HUES48 (cell line): ENCODE measurements at regions not wholly inside any gene's neighbourhood (a gene's known extent, or its start where the extent isn't known, plus 50 kb on each side); places are given as distances from the start of the nearest gene placed in this dataset.

ENCODE experiments used
- H3K27ac ChIP-seq: one replicate; pipeline ENCODE4 v1.7.0; 2013; ENCODE audit warnings: low read depth, low read length, inconsistent platforms
- H3K27me3 ChIP-seq: 2 replicates; pipeline ENCODE4 v1.6.1; 2013; ENCODE audit warnings: mild to moderate bottlenecking, low read length; ENCODE audit not compliant: control insufficient read depth, insufficient read depth
- H3K36me3 ChIP-seq: 2 replicates; pipeline ENCODE4 v1.6.1; 2013; ENCODE audit warnings: low read length; ENCODE audit not compliant: control insufficient read depth, insufficient read depth
- H3K4me1 ChIP-seq: 2 replicates; pipeline ENCODE4 v1.6.1; 2013; ENCODE audit warnings: mild to moderate bottlenecking, low read length; ENCODE audit not compliant: control insufficient read depth, insufficient read depth
- H3K4me3 ChIP-seq: 2 replicates; pipeline ENCODE4 v1.5.1; 2013; ENCODE audit warnings: mild to moderate bottlenecking, low read depth, low read length
- H3K9ac ChIP-seq: 2 replicates; pipeline ENCODE4 v1.6.1; 2013; ENCODE audit warnings: mild to moderate bottlenecking, low read depth, low read length, moderate library complexity
- H3K9me3 ChIP-seq: 2 replicates; pipeline ENCODE4 v1.6.1; 2013; ENCODE audit warnings: low read length; ENCODE audit not compliant: control insufficient read depth, insufficient read depth

- H3K4me3 ChIP-seq: no peak overlapping the region
- no peak overlapping the region for H3K27ac ChIP-seq
- H3K4me1 ChIP-seq: no peaks in the 10 kb centered on the region
- no peaks in the 10 kb centered on the region for H3K36me3 ChIP-seq
- H3K9ac ChIP-seq: no peak overlapping the region
- H3K27me3 ChIP-seq: no peaks in the 10 kb centered on the region
- H3K9me3 ChIP-seq: no peaks in the 10 kb centered on the region
Observed at GRCh38 chr20:41951615-41952014, 333.4 kb upstream of the CHD6 start.

GRCh38 chr20:41939659-41940058 is 321.5 kb upstream of the CHD6 start:
- H3K4me1 ChIP-seq: no peaks in the 10 kb centered on the region
- H3K36me3 ChIP-seq: no peaks in the 10 kb centered on the region
- no peak overlapping the region for H3K9ac ChIP-seq
- no peak overlapping the region for H3K27ac ChIP-seq
- no peaks in the 10 kb centered on the region for H3K9me3 ChIP-seq
- no peaks in the 10 kb centered on the region for H3K27me3 ChIP-seq
- H3K4me3 ChIP-seq: no peak overlapping the region

GRCh38 chr20:41938353-41938752 is 320.2 kb upstream of the CHD6 start:
- no peaks in the 10 kb centered on the region for H3K9me3 ChIP-seq
- H3K27ac ChIP-seq: no peak overlapping the region
- H3K4me3 ChIP-seq: no peak overlapping the region
- H3K4me1 ChIP-seq: no peaks in the 10 kb centered on the region
- no peaks in the 10 kb centered on the region for H3K36me3 ChIP-seq
- H3K27me3 ChIP-seq: no peaks in the 10 kb centered on the region
- no peak overlapping the region for H3K9ac ChIP-seq

GRCh38 chr20:41935259-41935791 is 317.1 kb upstream of the CHD6 start:
- H3K9me3 ChIP-seq: no peaks in the 10 kb centered on the region
- H3K4me1 ChIP-seq: no peaks in the 10 kb centered on the region
- H3K27me3 ChIP-seq: no peaks in the 10 kb centered on the region
- H3K27ac ChIP-seq: no peak overlapping the region
- no peak overlapping the region for H3K4me3 ChIP-seq
- no peak overlapping the region for H3K9ac ChIP-seq
- no peaks in the 10 kb centered on the region for H3K36me3 ChIP-seq

DNA sequence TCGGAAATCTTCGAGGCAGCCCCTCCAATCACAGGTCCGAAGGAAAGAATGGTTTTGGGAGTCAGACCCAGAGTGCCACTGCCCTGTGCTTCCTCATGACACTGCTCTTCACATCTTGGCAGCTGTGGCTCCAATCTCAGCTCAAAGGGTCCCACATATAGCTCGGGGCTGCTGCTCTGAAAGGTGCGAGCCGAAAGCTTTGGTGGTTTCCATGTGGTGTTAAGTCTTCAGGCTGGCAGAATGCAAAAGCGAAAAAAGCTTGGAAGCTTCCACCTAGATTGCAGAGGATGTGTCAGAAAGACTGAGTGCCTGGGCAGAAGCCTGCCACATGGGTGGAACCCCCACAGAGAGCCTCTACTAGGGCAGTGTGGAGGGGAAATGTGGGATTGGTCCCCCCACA is 314.3 kb upstream of the CHD6 start:
- no peaks in the 10 kb centered on the region for H3K27me3 ChIP-seq
- H3K4me3 ChIP-seq: no peak overlapping the region
- no peak overlapping the region for H3K27ac ChIP-seq
- no peaks in the 10 kb centered on the region for H3K4me1 ChIP-seq
- H3K9ac ChIP-seq: no peak overlapping the region
- no peaks in the 10 kb centered on the region for H3K36me3 ChIP-seq
- H3K9me3 ChIP-seq: no peaks in the 10 kb centered on the region

DNA sequence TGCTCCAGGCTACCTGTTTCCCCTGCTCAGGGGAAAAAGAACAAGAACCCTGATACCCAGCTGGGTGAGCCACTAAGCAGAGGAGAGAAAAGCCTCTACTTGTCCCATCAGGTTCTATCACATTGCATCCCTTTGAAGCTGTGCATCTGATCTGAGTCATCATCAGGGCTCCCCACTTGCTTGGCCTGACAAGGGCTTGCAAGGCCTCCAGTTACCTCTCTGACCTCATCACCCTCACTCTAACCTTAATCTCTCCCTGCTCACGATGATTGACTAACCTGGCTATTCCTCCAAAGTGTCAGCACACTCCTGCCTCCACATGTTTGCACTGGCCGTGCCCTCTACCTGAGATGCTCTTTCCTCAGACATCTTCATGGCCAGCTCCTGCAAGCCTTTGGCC is 309.5 kb upstream of the CHD6 start:
- no peaks in the 10 kb centered on the region for H3K9me3 ChIP-seq
- no peaks in the 10 kb centered on the region for H3K27me3 ChIP-seq
- H3K4me3 ChIP-seq: no peak overlapping the region
- H3K36me3 ChIP-seq: no peaks in the 10 kb centered on the region
- no peak overlapping the region for H3K9ac ChIP-seq
- no peak overlapping the region for H3K27ac ChIP-seq
- no peaks in the 10 kb centered on the region for H3K4me1 ChIP-seq

GRCh38 chr20:41927189-41927588 is 309.0 kb upstream of the CHD6 start:
- Histone ChIP-seq H3K9ac (no peak overlapping the region), H3K4me3 (no peak overlapping the region), H3K27ac (no peak overlapping the region), H3K4me1 (no peaks in the 10 kb centered on the region), H3K9me3 (no peaks in the 10 kb centered on the region), H3K27me3 (no peaks in the 10 kb centered on the region), H3K36me3 (no peaks in the 10 kb centered on the region)

DNA sequence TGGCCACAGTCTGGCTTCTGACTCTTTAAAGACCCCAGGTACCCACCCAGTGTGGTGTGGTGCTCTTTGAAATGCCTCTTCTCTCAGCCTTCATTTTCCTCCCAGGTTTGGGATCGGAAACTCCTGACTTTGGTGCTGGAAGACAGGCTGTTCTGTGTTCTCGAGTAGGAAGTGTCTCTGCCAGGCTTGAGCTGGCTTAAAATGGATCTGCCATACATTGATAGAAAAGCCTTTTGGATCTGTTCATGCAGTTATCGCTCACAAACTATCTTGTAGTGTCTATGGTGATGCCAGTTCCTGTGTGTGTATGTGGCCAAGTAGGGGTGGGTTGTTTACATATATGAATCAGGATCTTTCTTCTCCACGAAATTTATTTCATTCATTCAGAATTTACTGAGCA is 307.3 kb upstream of the CHD6 start:
- no peaks in the 10 kb centered on the region for H3K36me3 ChIP-seq
- no peak overlapping the region for H3K9ac ChIP-seq
- no peak overlapping the region for H3K4me3 ChIP-seq
- H3K27ac ChIP-seq: no peak overlapping the region
- H3K27me3 ChIP-seq: no peaks in the 10 kb centered on the region
- no peaks in the 10 kb centered on the region for H3K4me1 ChIP-seq
- H3K9me3 ChIP-seq: no peaks in the 10 kb centered on the region

- Histone ChIP-seq H3K9ac (no peak overlapping the region), H3K36me3 (no peaks in the 10 kb centered on the region), H3K4me1 (no peaks in the 10 kb centered on the region), H3K9me3 (no peaks in the 10 kb centered on the region), H3K27me3 (no peaks in the 10 kb centered on the region), H3K27ac (no peak overlapping the region), H3K4me3 (no peak overlapping the region)
Observed at GRCh38 chr20:41923624-41924023, 305.4 kb upstream of the CHD6 start.

GRCh38 chr20:41913146-41913545 is 295.0 kb upstream of the CHD6 start:
- Histone ChIP-seq H3K27ac (no peak overlapping the region), H3K4me1 (no peaks in the 10 kb centered on the region), H3K9me3 (no peaks in the 10 kb centered on the region), H3K36me3 (no peaks in the 10 kb centered on the region), H3K4me3 (no peak overlapping the region), H3K9ac (no peak overlapping the region), H3K27me3 (no peaks in the 10 kb centered on the region)

GRCh38 chr20:41910558-41910957 is 292.4 kb upstream of the CHD6 start:
- H3K9me3 ChIP-seq: no peaks in the 10 kb centered on the region
- no peaks in the 10 kb centered on the region for H3K27me3 ChIP-seq
- no peak overlapping the region for H3K9ac ChIP-seq
- H3K36me3 ChIP-seq: no peaks in the 10 kb centered on the region
- H3K4me1 ChIP-seq: no peaks in the 10 kb centered on the region
- no peak overlapping the region for H3K27ac ChIP-seq
- no peak overlapping the region for H3K4me3 ChIP-seq

DNA sequence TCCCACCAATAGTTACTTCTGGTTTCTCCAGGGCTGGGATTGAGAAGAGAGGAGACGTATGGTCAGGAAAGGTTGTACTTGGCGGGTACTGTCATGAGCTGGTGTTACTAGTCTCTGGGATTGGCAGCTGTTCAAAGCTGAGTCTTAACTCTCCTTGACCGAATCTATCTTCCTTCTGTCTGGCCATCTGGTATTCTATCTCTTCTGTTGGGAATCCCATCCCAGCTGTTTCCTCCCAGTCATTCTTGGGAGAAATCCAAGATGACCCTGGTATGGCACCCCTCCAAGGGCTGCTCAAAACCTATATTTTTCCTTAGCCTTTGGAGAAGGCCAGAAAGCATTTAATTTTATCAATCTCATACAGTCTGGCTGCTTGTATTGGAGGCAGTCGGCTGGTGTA is 287.0 kb upstream of the CHD6 start:
- H3K9me3 ChIP-seq: no peaks in the 10 kb centered on the region
- H3K9ac ChIP-seq: no peak overlapping the region
- 0 out of 2 replicates have a peak, but pooled peaks cover under 1% of the 10 kb centered on the region for H3K4me1 ChIP-seq
- no peaks in the 10 kb centered on the region for H3K36me3 ChIP-seq
- H3K4me3 ChIP-seq: no peak overlapping the region
- no peaks in the 10 kb centered on the region for H3K27me3 ChIP-seq
- no peak overlapping the region for H3K27ac ChIP-seq
